H1 (cell line): ENCODE measurements at regions not wholly inside any gene's neighbourhood (a gene's known extent, or its start where the extent isn't known, plus 50 kb on each side); places are given as distances from the start of the nearest gene placed in this dataset.

ENCODE experiments used
- CTCF ChIA-PET: fragments of 300-600 bp; sonication (Branson Sonifier 250); formaldehyde crosslinking; loops from one replicate; lab custom pipeline; 2021; ENCODE audit not compliant: partially characterized antibody; lab: Charles Lee
- POLR2A ChIA-PET: fragments of 300-600 bp; sonication (Branson Sonifier 250); formaldehyde crosslinking; loops from one replicate; lab custom pipeline; 2021; ENCODE audit warnings: inconsistent platforms; ENCODE audit not compliant: partially characterized antibody; lab: Charles Lee
- DNase-seq, 2 experiments: peaks; one replicate each; pipeline versions ENCODE4 v3.0.0 to v3.0.0-alpha.2; 2010 to 2022; ENCODE audit warnings: low spot score in 2 of 2, low read depth in 1 of 2, mixed read lengths in 1 of 2
- FAIRE-seq: peaks from 2 replicates; lab custom pipeline; 2011; peaks lifted over from hg19 to GRCh38; lab: Jason Lieb, UNC
- H2AFZ ChIP-seq: 2 replicates; pipeline ENCODE4 v1.8.1; 2012; ENCODE audit warnings: low read length, inconsistent platforms
- H2AK5ac ChIP-seq: 2 replicates; pipeline ENCODE4 v1.6.1; 2013; ENCODE audit warnings: low read depth, low read length
- H2BK120ac ChIP-seq: replicated peaks from 2 replicates; pipeline ENCODE3; 2013; ENCODE audit warnings: low read depth, low read length, inconsistent platforms
- H2BK12ac ChIP-seq: 2 replicates; pipeline ENCODE4 v1.6.1; 2013; ENCODE audit warnings: low read depth, low read length
- H2BK15ac ChIP-seq: 2 replicates; pipeline ENCODE4 v1.6.1; 2013; ENCODE audit warnings: low read length
- H2BK20ac ChIP-seq: 2 replicates; pipeline ENCODE4 v1.6.1; 2013; ENCODE audit warnings: low read length
- H2BK5ac ChIP-seq: 2 replicates; pipeline ENCODE4 v1.6.1; 2013; ENCODE audit warnings: low read depth, low read length
- H3K14ac ChIP-seq: 2 replicates; pipeline ENCODE4 v1.6.1; 2013; ENCODE audit warnings: inconsistent platforms; ENCODE audit not compliant: insufficient read length
- H3K18ac ChIP-seq: 2 replicates; pipeline ENCODE4 v1.6.1; 2013; ENCODE audit warnings: low read length; ENCODE audit errors: extremely low read depth
- H3K23ac ChIP-seq: 2 replicates; pipeline ENCODE4 v1.6.1; 2013; ENCODE audit warnings: inconsistent platforms; ENCODE audit not compliant: insufficient read length
- H3K23me2 ChIP-seq: 2 replicates; pipeline ENCODE4 v1.6.1; 2013; ENCODE audit warnings: low read depth, low read length
- H3K27ac ChIP-seq: 2 replicates; pipeline ENCODE4 v1.6.1; 2011; ENCODE audit warnings: low read depth, low read length, inconsistent platforms
- H3K27me3 ChIP-seq, 4 experiments: replicated peaks in 1 of 4; 1 replicate in 1 of 4; 2 replicates in 3 of 4; pipeline versions ENCODE4 v1.6.1 to v1.8.1; 2011 to 2013; ENCODE audit warnings: low read length in 3 of 4, mild to moderate bottlenecking in 3 of 4, inconsistent platforms in 2 of 4, mixed read lengths in 2 of 4, moderate library complexity in 1 of 4; ENCODE audit not compliant: control insufficient read depth in 3 of 4, insufficient read depth in 3 of 4; ENCODE audit errors: extremely low read depth in 1 of 4
- H3K36me3 ChIP-seq, 4 experiments: 2 replicates each; pipeline versions ENCODE4 v1.6.1 to v1.8.1; 2011 to 2013; ENCODE audit warnings: mild to moderate bottlenecking in 4 of 4, low read length in 3 of 4, moderate library complexity in 2 of 4, control low read depth in 1 of 4, inconsistent platforms in 1 of 4; ENCODE audit not compliant: insufficient read depth in 4 of 4, control insufficient read depth in 2 of 4
- H3K4ac ChIP-seq: replicated peaks from 2 replicates; pipeline ENCODE3; 2013; ENCODE audit warnings: low read length, low read depth, mixed read lengths, inconsistent platforms; ENCODE audit not compliant: insufficient read length
- H3K4me1 ChIP-seq, 4 experiments: replicated peaks in 1 of 4; 1 replicate in 1 of 4; 2 replicates in 3 of 4; pipeline versions ENCODE4 v1.6.1 to v1.8.1; 2011 to 2013; ENCODE audit warnings: low read length in 3 of 4, inconsistent platforms in 2 of 4, mixed read lengths in 1 of 4; ENCODE audit not compliant: insufficient read depth in 4 of 4, control insufficient read depth in 3 of 4
- H3K4me2 ChIP-seq, 2 experiments: 2 replicates each; pipeline versions ENCODE4 v1.6.1 to v1.8.1; 2011 to 2013; ENCODE audit warnings: low read depth in 2 of 2, low read length in 2 of 2, control low read depth in 1 of 2, inconsistent platforms in 1 of 2, mild to moderate bottlenecking in 1 of 2; ENCODE audit not compliant: insufficient read depth in 1 of 2
- H3K4me3 ChIP-seq, 4 experiments: fragments of 200-600, 300-600 bp in 1 of 4; sonication (generic), shearing (Covaris generic), sonication (Bioruptor Twin) in 1 of 4; 2 replicates each; pipeline versions ENCODE4 v1.5.1 to v1.8.1; 2011 to 2016; ENCODE audit warnings: low read length in 4 of 4, low read depth in 3 of 4, control low read depth in 2 of 4, inconsistent platforms in 2 of 4, mild to moderate bottlenecking in 2 of 4, mixed read lengths in 1 of 4, moderate library complexity in 1 of 4; ENCODE audit not compliant: insufficient read depth in 2 of 4; ENCODE audit errors: extremely low read depth in 1 of 4
- H3K56ac ChIP-seq: replicated peaks from 2 replicates; pipeline ENCODE3; 2013; ENCODE audit warnings: low read depth, mild to moderate bottlenecking, mixed read lengths, low read length, inconsistent platforms; ENCODE audit not compliant: insufficient read length
- H3K79me1 ChIP-seq: 2 replicates; pipeline ENCODE4 v1.6.1; 2013; ENCODE audit warnings: low read depth, low read length, control low read depth
- H3K79me2 ChIP-seq, 2 experiments: 2 replicates each; pipeline versions ENCODE4 v1.6.1 to v1.8.1; 2012 to 2013; ENCODE audit warnings: low read length in 2 of 2, mild to moderate bottlenecking in 2 of 2, inconsistent platforms in 1 of 2; ENCODE audit not compliant: insufficient read depth in 2 of 2, control insufficient read depth in 1 of 2
- H3K9ac ChIP-seq, 4 experiments: replicated peaks in 1 of 4; 1 replicate in 1 of 4; 2 replicates in 3 of 4; pipeline versions ENCODE4 v1.6.1 to v1.8.1; 2011 to 2013; ENCODE audit warnings: low read depth in 3 of 4, low read length in 3 of 4, control low read depth in 2 of 4, mild to moderate bottlenecking in 2 of 4, moderate library complexity in 2 of 4, inconsistent platforms in 1 of 4; ENCODE audit errors: extremely low read depth in 1 of 4
- H3K9me3 ChIP-seq, 2 experiments: 2 replicates each; pipeline versions ENCODE4 v1.6.1 to v1.8.1; 2012 to 2013; ENCODE audit warnings: mild to moderate bottlenecking in 2 of 2, moderate library complexity in 2 of 2, control low read depth in 1 of 2, inconsistent platforms in 1 of 2, low read depth in 1 of 2, low read length in 1 of 2, mixed read lengths in 1 of 2; ENCODE audit not compliant: insufficient read depth in 2 of 2
- H4K20me1 ChIP-seq, 2 experiments: replicated peaks in 1 of 2; 2 replicates each; pipeline versions ENCODE3 to v1.8.1; 2011 to 2013; ENCODE audit warnings: inconsistent platforms in 2 of 2, low read length in 2 of 2, mild to moderate bottlenecking in 1 of 2; ENCODE audit not compliant: insufficient read depth in 2 of 2, control insufficient read depth in 1 of 2
- H4K5ac ChIP-seq: 2 replicates; pipeline ENCODE4 v1.6.1; 2013; ENCODE audit warnings: low read length, low read depth, mixed read lengths, inconsistent platforms; ENCODE audit not compliant: insufficient read length
- H4K8ac ChIP-seq: 2 replicates; pipeline ENCODE4 v1.8.0; 2013; ENCODE audit warnings: mild to moderate bottlenecking, moderate library complexity, low read length, inconsistent platforms; ENCODE audit not compliant: insufficient read depth; ENCODE audit errors: extremely low read depth
- H4K91ac ChIP-seq: replicated peaks from 2 replicates; pipeline ENCODE3; 2013; ENCODE audit warnings: low read length, mixed read lengths, inconsistent platforms; ENCODE audit not compliant: insufficient read length
- BRCA1 ChIP-seq: IDR thresholded peaks from 2 replicates; pipeline ENCODE4 v1.6.1; 2012; ENCODE audit warnings: low read depth, low read length, improper control_type of control experiment
- KDM4A ChIP-seq: IDR thresholded peaks from one replicate; pipeline ENCODE4 v1.7.1; 2012; ENCODE audit warnings: low read depth, mild to moderate bottlenecking, moderate library complexity, low read length, inconsistent platforms; ENCODE audit not compliant: severe bottlenecking
- MAX ChIP-seq: IDR thresholded peaks from 2 replicates; pipeline ENCODE4 v1.6.1; 2012; ENCODE audit warnings: inconsistent platforms
- RBBP5 ChIP-seq: IDR thresholded peaks from 2 replicates; pipeline ENCODE4 v1.7.1; 2012; ENCODE audit warnings: low read depth, mild to moderate bottlenecking, inconsistent platforms, low read length, moderate library complexity, borderline replicate concordance
- SUZ12 ChIP-seq: fragments of 200-600 bp; sonication (generic); IDR thresholded peaks from 2 replicates; pipeline ENCODE4 v1.6.1; 2012; ENCODE audit warnings: mild to moderate bottlenecking, inconsistent platforms, low read length, moderate library complexity, mixed read lengths
- WGBS, 2 experiments: shearing (Covaris generic) in 1 of 2; methylation state at CpG; one replicate each; pipeline versions ENCODE4 v1.1.6 to v1.1.7; 2013 to 2015; ENCODE audit warnings: low lambda C conversion rate in 2 of 2, mixed read lengths in 2 of 2, inconsistent platforms in 1 of 2, low coverage in 1 of 2, missing lambda C conversion rate in 1 of 2; ENCODE audit not compliant: insufficient replicate concordance in 2 of 2, insufficient coverage in 1 of 2, insufficient read length in 1 of 2; ENCODE audit errors: extremely low coverage in 1 of 2, missing lambda C conversion rate in 1 of 2; 5-methylcytosine and 5-hydroxymethylcytosine counted together

DNA sequence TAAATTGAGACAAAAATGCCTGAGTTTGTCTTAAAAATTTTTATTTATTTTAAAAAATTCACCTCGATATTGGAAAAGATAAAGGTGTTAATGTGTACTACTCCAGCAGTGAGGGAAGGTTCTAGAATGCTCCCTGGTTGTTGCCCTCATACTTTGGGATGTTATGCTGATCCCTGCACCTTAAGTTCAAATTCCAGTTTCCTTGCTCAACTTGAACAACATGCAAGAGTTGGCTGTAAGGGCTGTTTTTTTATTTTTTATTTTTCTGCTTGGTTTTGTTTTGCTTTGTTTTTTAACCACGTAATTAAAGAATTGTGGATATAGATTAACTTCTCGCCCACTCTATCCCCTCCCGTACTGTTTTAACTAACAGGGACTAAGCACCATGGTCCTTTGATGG is 158.7 kb upstream of the CITED2 start:
- H2BK20ac ChIP-seq = no peak overlapping the region
- no peak overlapping the region for H2AK5ac ChIP-seq
- H3K27me3 ChIP-seq = no peaks in the 10 kb centered on the region
- H4K5ac ChIP-seq = no peak overlapping the region
- DNase-seq = no peak
- no peaks in the 10 kb centered on the region for H4K20me1 ChIP-seq
- FAIRE-seq = no peak
- peak overlapping the region; percentile 80 for H2AFZ ChIP-seq
- no peak overlapping the region for H3K23ac ChIP-seq
- WGBS, 2 experiments = 91% methylated on average over 4 of the region's 4 CpGs; no CpG with 5 or more reads in 1 of the 2 experiments
- H3K14ac ChIP-seq = no peak overlapping the region
- CTCF ChIA-PET = no interaction called here
- no peak overlapping the region for H3K4me2 ChIP-seq
- POLR2A ChIA-PET = no interaction called here
- H2BK5ac ChIP-seq = no peak overlapping the region
- no peak overlapping the region for H3K4me3 ChIP-seq
- H3K36me3 ChIP-seq = no peaks in the 10 kb centered on the region
- no peak for TF ChIP-seq KDM4A
- TF ChIP-seq RBBP5 = no peak
- no peak for TF ChIP-seq BRCA1
- no peak for TF ChIP-seq SUZ12
- no peak for TF ChIP-seq MAX
- H3K79me1 ChIP-seq = no peaks in the 10 kb centered on the region
- no peak overlapping the region for H2BK15ac ChIP-seq
- H2BK120ac ChIP-seq = no peak overlapping the region
- H2BK12ac ChIP-seq = no peak overlapping the region
- H3K9me3 ChIP-seq = no peaks in the 10 kb centered on the region; a peak in 1 of 4 replicates
- no peak overlapping the region for H4K8ac ChIP-seq
- no peaks in the 10 kb centered on the region for H3K4me1 ChIP-seq
- no peak overlapping the region for H3K4ac ChIP-seq
- no peak overlapping the region for H3K27ac ChIP-seq
- no peaks in the 10 kb centered on the region for H3K79me2 ChIP-seq
- H4K91ac ChIP-seq = no peak overlapping the region
- H3K23me2 ChIP-seq = no peaks in the 10 kb centered on the region
- H3K56ac ChIP-seq = no peak overlapping the region
- no peak overlapping the region for H3K9ac ChIP-seq
- H3K18ac ChIP-seq = no peak overlapping the region; the same call in 1 of the 2 replicates
